ENCODE measurements at regions not wholly inside any gene's neighbourhood (a gene's known extent, or its start where the extent isn't known, plus 50 kb on each side); places are given as distances from the start of the nearest gene placed in this dataset.

GRCh38 chr3:176568189-176568588 lies 629.1 kb downstream of the TBL1XR1 start:
- no peak overlapping the region for H3K27ac ChIP-seq (replicated peaks)
- TF ChIP-seq SPI1 (IDR thresholded peaks at IDR 0.05; ENCODE audit: borderline replicate concordance, low read depth) (no peak), CTCF (IDR thresholded peaks at IDR 0.05; ENCODE audit: insufficient read depth, low read length) (no peak), POLR2AphosphoS5 (IDR thresholded peaks at IDR 0.05; ENCODE audit: low read depth) (no peak), GABPA (IDR thresholded peaks at IDR 0.05; ENCODE audit: low read depth) (no peak)
- TF ChIP-seq, protein P1, sequence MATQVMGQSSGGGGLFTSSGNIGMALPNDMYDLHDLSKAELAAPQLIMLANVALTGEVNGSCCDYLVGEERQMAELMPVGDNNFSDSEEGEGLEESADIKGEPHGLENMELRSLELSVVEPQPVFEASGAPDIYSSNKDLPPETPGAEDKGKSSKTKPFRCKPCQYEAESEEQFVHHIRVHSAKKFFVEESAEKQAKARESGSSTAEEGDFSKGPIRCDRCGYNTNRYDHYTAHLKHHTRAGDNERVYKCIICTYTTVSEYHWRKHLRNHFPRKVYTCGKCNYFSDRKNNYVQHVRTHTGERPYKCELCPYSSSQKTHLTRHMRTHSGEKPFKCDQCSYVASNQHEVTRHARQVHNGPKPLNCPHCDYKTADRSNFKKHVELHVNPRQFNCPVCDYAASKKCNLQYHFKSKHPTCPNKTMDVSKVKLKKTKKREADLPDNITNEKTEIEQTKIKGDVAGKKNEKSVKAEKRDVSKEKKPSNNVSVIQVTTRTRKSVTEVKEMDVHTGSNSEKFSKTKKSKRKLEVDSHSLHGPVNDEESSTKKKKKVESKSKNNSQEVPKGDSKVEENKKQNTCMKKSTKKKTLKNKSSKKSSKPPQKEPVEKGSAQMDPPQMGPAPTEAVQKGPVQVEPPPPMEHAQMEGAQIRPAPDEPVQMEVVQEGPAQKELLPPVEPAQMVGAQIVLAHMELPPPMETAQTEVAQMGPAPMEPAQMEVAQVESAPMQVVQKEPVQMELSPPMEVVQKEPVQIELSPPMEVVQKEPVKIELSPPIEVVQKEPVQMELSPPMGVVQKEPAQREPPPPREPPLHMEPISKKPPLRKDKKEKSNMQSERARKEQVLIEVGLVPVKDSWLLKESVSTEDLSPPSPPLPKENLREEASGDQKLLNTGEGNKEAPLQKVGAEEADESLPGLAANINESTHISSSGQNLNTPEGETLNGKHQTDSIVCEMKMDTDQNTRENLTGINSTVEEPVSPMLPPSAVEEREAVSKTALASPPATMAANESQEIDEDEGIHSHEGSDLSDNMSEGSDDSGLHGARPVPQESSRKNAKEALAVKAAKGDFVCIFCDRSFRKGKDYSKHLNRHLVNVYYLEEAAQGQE (IDR thresholded peaks at IDR 0.05; ENCODE audit: insufficient replicate concordance, low read depth), result no peak
- DNase-seq (ENCODE audit: low read depth in 1 of 2, low spot score in 1 of 2), result no peak
- H3K27me3 ChIP-seq (ENCODE audit: insufficient read depth, poor library complexity, severe bottlenecking), result no peaks in the 10 kb centered on the region
- H3K4me3 ChIP-seq (replicated peaks; ENCODE audit: insufficient read depth, low read length), result no peak overlapping the region

GRCh38 chr3:176566757-176567156 lies 630.5 kb downstream of the TBL1XR1 start:
- Histone ChIP-seq H3K27ac (replicated peaks) (no peak overlapping the region), H3K27me3 (ENCODE audit: insufficient read depth, poor library complexity, severe bottlenecking) (no peaks in the 10 kb centered on the region), H3K4me3 (replicated peaks; ENCODE audit: insufficient read depth, low read length) (no peak overlapping the region)
- DNase-seq (ENCODE audit: low read depth in 1 of 2, low spot score in 1 of 2), result no peak
- TF ChIP-seq POLR2AphosphoS5 (IDR thresholded peaks at IDR 0.05; ENCODE audit: low read depth), result no peak
- TF ChIP-seq CTCF (IDR thresholded peaks at IDR 0.05; ENCODE audit: insufficient read depth, low read length), result no peak
- no peak for TF ChIP-seq SPI1 (IDR thresholded peaks at IDR 0.05; ENCODE audit: borderline replicate concordance, low read depth)
- TF ChIP-seq GABPA (IDR thresholded peaks at IDR 0.05; ENCODE audit: low read depth), result no peak
- TF ChIP-seq, protein P1 (IDR thresholded peaks at IDR 0.05; ENCODE audit: insufficient replicate concordance, low read depth), result no peak

DNA sequence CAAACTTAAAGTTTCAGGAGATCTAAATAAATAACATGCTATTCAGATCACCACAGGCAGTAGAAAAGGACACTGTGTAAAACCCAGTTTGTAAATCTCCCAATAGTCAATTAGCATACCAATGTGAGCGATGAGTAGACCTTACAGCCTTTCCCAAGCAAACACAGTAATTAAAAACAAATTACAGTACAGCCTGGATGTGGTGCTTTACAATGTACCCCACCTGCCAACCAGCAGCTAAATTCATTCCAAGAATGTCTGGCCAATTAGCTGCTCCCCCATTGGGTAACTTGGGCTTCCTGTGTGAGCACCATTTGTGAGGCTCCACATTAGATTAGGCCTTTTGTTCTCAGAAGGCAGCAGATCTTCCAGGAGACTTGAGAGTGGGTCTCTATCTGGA lies 635.0 kb downstream of the TBL1XR1 start:
- no peaks in the 10 kb centered on the region for H3K27me3 ChIP-seq (ENCODE audit: insufficient read depth, poor library complexity, severe bottlenecking)
- no peak for DNase-seq (ENCODE audit: low read depth in 1 of 2, low spot score in 1 of 2)
- no peak overlapping the region for H3K27ac ChIP-seq (replicated peaks)
- TF ChIP-seq CTCF (IDR thresholded peaks at IDR 0.05; ENCODE audit: insufficient read depth, low read length), result no peak
- TF ChIP-seq SPI1 (IDR thresholded peaks at IDR 0.05; ENCODE audit: borderline replicate concordance, low read depth), result no peak
- TF ChIP-seq POLR2AphosphoS5 (IDR thresholded peaks at IDR 0.05; ENCODE audit: low read depth), result no peak
- TF ChIP-seq, protein P1 (IDR thresholded peaks at IDR 0.05; ENCODE audit: insufficient replicate concordance, low read depth), result no peak
- no peak for TF ChIP-seq GABPA (IDR thresholded peaks at IDR 0.05; ENCODE audit: low read depth)
- H3K4me3 ChIP-seq (replicated peaks; ENCODE audit: insufficient read depth, low read length), result no peak overlapping the region
